WTC11 (cell line): ENCODE measurements at regions not wholly inside any gene's neighbourhood (a gene's known extent, or its start where the extent isn't known, plus 50 kb on each side); places are given as distances from the start of the nearest gene placed in this dataset.

Source experiments
- ATAC-seq: fragments of 200-7000 bp; cut with Tn5 transposase; 2 replicates; pipeline ENCODE4 v1.10.0; 2021; ENCODE audit warnings: mild to moderate bottlenecking, moderate library complexity
- CTCF ChIA-PET: fragments of 300-600 bp; sonication (Branson Sonifier 250); formaldehyde crosslinking; loops from one replicate; lab custom pipeline; 2021; ENCODE audit warnings: antibody characterized with exemption; lab: Charles Lee
- POLR2A ChIA-PET: fragments of 350-600 bp; sonication (Branson Sonifier 250); formaldehyde crosslinking; loops from one replicate; lab custom pipeline; 2021; ENCODE audit warnings: antibody characterized with exemption; lab: Charles Lee
- DNase-seq: peaks from one replicate; pipeline ENCODE4 v3.0.0; 2021; ENCODE audit warnings: low spot score
- H3K27ac Mint-ChIP-seq: 2 replicates; pipeline ENCODE4 v1.8.0; 2021; ENCODE audit warnings: mixed read lengths
- H3K27me3 Mint-ChIP-seq: 2 replicates; pipeline ENCODE4 v1.8.0; 2021; ENCODE audit warnings: low read depth, mild to moderate bottlenecking, moderate library complexity, mixed read lengths
- H3K36me3 Mint-ChIP-seq: 2 replicates; pipeline ENCODE4 v1.8.0; 2021; ENCODE audit warnings: mixed read lengths
- H3K4me1 Mint-ChIP-seq: 2 replicates; pipeline ENCODE4 v1.8.0; 2022; ENCODE audit warnings: mixed read lengths
- H3K4me3 Mint-ChIP-seq: 2 replicates; pipeline ENCODE4 v1.8.0; 2021; ENCODE audit warnings: mild to moderate bottlenecking, moderate library complexity, mixed read lengths
- H3K9me3 Mint-ChIP-seq: 2 replicates; pipeline ENCODE4 v1.8.0; 2021; ENCODE audit warnings: mixed read lengths
- AFF4 ChIP-seq: sonication (generic); formaldehyde crosslinking; IDR thresholded peaks from 2 replicates; pipeline ENCODE4 v1.8.1; 2023; ENCODE audit warnings: mild to moderate bottlenecking, missing genetic modification reagents, borderline replicate concordance
- ATF1 ChIP-seq: sonication (generic); formaldehyde crosslinking; IDR thresholded peaks from 2 replicates; pipeline ENCODE4 v1.8.1; 2023; ENCODE audit warnings: mild to moderate bottlenecking, moderate library complexity, missing genetic modification reagents
- ATF2 ChIP-seq: sonication (generic); formaldehyde crosslinking; IDR thresholded peaks from 2 replicates; pipeline ENCODE4 v1.8.1; 2022; ENCODE audit warnings: low read depth, missing genetic modification reagents, borderline replicate concordance
- ERG ChIP-seq: fragments of 250-450 bp; sonication (Bioruptor Pico); IDR thresholded peaks from 2 replicates; pipeline ENCODE4 v1.8.0; 2021; ENCODE audit warnings: mild to moderate bottlenecking
- FOXJ3 ChIP-seq: sonication (generic); formaldehyde crosslinking; IDR thresholded peaks from 2 replicates; pipeline ENCODE4 v1.9.0; 2021; ENCODE audit warnings: missing genetic modification reagents, mild to moderate bottlenecking, borderline replicate concordance
- GABPB1 ChIP-seq: sonication (generic); formaldehyde crosslinking; IDR thresholded peaks from 2 replicates; pipeline ENCODE4 v1.8.1; 2023; ENCODE audit warnings: mild to moderate bottlenecking, missing genetic modification reagents
- HMGA2 ChIP-seq: fragments of 250-450 bp; sonication (Bioruptor Pico); IDR thresholded peaks from 2 replicates; pipeline ENCODE4 v1.4.0; 2021; ENCODE audit warnings: mild to moderate bottlenecking, moderate library complexity
- KAT7 ChIP-seq: sonication (generic); formaldehyde crosslinking; IDR thresholded peaks from 2 replicates; pipeline ENCODE4 v1.8.1; 2023; ENCODE audit warnings: missing genetic modification reagents, mild to moderate bottlenecking, borderline replicate concordance
- NFATC4 ChIP-seq: fragments of 250-450 bp; sonication (Bioruptor Pico); IDR thresholded peaks from 2 replicates; pipeline ENCODE4 v1.9.0; 2021; ENCODE audit warnings: mild to moderate bottlenecking
- NR3C1 ChIP-seq: sonication (generic); formaldehyde crosslinking; conservative IDR thresholded peaks from 2 replicates; pipeline ENCODE4 v1.8.1; 2023; ENCODE audit warnings: low read depth, mild to moderate bottlenecking, missing genetic modification reagents
- PRRX2 ChIP-seq: fragments of 250-450 bp; sonication (Bioruptor Pico); IDR thresholded peaks from 2 replicates; pipeline ENCODE4 v1.8.0; 2021; ENCODE audit warnings: mild to moderate bottlenecking
- SMAD4 ChIP-seq: sonication (generic); formaldehyde crosslinking; IDR thresholded peaks from 2 replicates; pipeline ENCODE4 v1.8.0; 2022; ENCODE audit warnings: mild to moderate bottlenecking, missing genetic modification reagents
- SOX15 ChIP-seq: fragments of 250-450 bp; sonication (Bioruptor Pico); IDR thresholded peaks from 2 replicates; pipeline ENCODE4 v1.9.0; 2021; ENCODE audit warnings: mild to moderate bottlenecking
- TEAD4 ChIP-seq: sonication (generic); formaldehyde crosslinking; IDR thresholded peaks from 2 replicates; pipeline ENCODE4 v1.8.0; 2022; ENCODE audit warnings: mild to moderate bottlenecking, missing genetic modification reagents
- ZNF232 ChIP-seq: sonication (generic); formaldehyde crosslinking; IDR thresholded peaks from 2 replicates; pipeline ENCODE4 v1.8.0; 2022; ENCODE audit warnings: mild to moderate bottlenecking, missing genetic modification reagents
- TF ChIP-seq, protein P1 (sequence below): sonication (generic); formaldehyde crosslinking; IDR thresholded peaks from 2 replicates; pipeline ENCODE4 v1.8.0; 2022; ENCODE audit warnings: mild to moderate bottlenecking, missing genetic modification reagents
- TF ChIP-seq, protein P2 (sequence below): sonication (generic); formaldehyde crosslinking; IDR thresholded peaks from 2 replicates; pipeline ENCODE4 v1.8.1; 2022; ENCODE audit warnings: missing genetic modification reagents, borderline replicate concordance
- TF ChIP-seq, protein P3 (sequence below): sonication (generic); formaldehyde crosslinking; IDR thresholded peaks from 2 replicates; pipeline ENCODE4 v1.8.0; 2022; ENCODE audit warnings: missing genetic modification reagents
- TF ChIP-seq, protein P4 (sequence below): sonication (generic); formaldehyde crosslinking; IDR thresholded peaks from 2 replicates; pipeline ENCODE4 v1.8.1; 2022; ENCODE audit warnings: mild to moderate bottlenecking, missing genetic modification reagents, moderate library complexity, borderline replicate concordance
- TF ChIP-seq, protein P5 (sequence below): sonication (generic); formaldehyde crosslinking; IDR thresholded peaks from 2 replicates; pipeline ENCODE4 v1.8.0; 2022; ENCODE audit warnings: mild to moderate bottlenecking, missing genetic modification reagents

- no peak for TF ChIP-seq AFF4
- TF ChIP-seq SMAD4 (CRISPR knock-in tag), result no peak
- TF ChIP-seq ZNF232 (CRISPR knock-in tag), result no peak
Observed at GRCh38 chr6:92169506-92169905, 1249.9 kb downstream of the EPHA7 start (continued).

- Mint-ChIP-seq H3K4me1 (peaks cover 16% of the 10 kb centered on the region), H3K27ac (no peak overlapping the region), H3K9me3 (peaks cover 7% of the 10 kb centered on the region), H3K27me3 (no peaks in the 10 kb centered on the region), H3K36me3 (no peaks in the 10 kb centered on the region), H3K4me3 (no peak overlapping the region)
- ChIA-PET POLR2A (no interaction called here), CTCF (no interaction called here)
- ATAC-seq (no peak), DNase-seq (no peak)
- TF ChIP-seq, protein P1, sequence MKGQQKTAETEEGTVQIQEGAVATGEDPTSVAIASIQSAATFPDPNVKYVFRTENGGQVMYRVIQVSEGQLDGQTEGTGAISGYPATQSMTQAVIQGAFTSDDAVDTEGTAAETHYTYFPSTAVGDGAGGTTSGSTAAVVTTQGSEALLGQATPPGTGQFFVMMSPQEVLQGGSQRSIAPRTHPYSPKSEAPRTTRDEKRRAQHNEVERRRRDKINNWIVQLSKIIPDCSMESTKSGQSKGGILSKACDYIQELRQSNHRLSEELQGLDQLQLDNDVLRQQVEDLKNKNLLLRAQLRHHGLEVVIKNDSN (CRISPR knock-in tag), result no peak
- TF ChIP-seq SMAD4 (CRISPR knock-in tag) (no peak), GABPB1 (CRISPR knock-in tag) (no peak), NFATC4 (CRISPR knock-in tag) (no peak), SOX15 (CRISPR knock-in tag) (no peak), PRRX2 (CRISPR knock-in tag) (no peak), ERG (CRISPR knock-in tag) (no peak), ATF1 (CRISPR knock-in tag) (no peak)
- TF ChIP-seq, protein P2, sequence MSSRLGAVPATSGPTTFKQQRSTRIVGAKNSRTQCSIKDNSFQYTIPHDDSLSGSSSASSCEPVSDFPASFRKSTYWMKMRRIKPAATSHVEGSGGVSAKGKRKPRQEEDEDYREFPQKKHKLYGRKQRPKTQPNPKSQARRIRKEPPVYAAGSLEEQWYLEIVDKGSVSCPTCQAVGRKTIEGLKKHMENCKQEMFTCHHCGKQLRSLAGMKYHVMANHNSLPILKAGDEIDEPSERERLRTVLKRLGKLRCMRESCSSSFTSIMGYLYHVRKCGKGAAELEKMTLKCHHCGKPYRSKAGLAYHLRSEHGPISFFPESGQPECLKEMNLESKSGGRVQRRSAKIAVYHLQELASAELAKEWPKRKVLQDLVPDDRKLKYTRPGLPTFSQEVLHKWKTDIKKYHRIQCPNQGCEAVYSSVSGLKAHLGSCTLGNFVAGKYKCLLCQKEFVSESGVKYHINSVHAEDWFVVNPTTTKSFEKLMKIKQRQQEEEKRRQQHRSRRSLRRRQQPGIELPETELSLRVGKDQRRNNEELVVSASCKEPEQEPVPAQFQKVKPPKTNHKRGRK (CRISPR knock-in tag), result no peak
Observed at GRCh38 chr6:92166666-92167065, 1252.7 kb downstream of the EPHA7 start.

DNA sequence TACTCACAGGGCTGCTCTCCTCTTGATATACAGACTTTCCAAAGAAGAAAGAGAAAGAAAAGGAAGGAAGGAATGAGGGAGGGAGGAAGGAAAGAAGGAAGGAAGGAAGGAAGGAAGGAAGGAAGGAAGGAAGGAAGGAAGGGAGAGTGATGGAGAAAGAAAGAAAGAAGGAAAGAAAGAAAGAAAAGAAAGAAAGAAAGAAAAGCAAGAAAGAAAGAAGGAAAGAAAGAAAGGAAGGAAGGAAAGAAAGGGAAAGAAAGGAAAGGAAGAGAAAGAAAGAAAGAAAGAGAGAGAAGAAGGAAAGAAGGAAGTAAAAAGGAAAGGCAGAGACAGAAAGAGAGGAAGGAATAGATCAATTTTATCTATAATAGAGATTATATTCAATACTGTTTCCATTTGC, 1257.4 kb downstream of the EPHA7 start:
- H3K9me3 Mint-ChIP-seq, result peaks cover 7% of the 10 kb centered on the region
- POLR2A ChIA-PET, result no interaction called here
- no peak for DNase-seq
- H3K27me3 Mint-ChIP-seq, result no peaks in the 10 kb centered on the region
- no peak overlapping the region for H3K27ac Mint-ChIP-seq
- ATAC-seq, result no peak
- CTCF ChIA-PET, result no interaction called here
- H3K36me3 Mint-ChIP-seq, result no peaks in the 10 kb centered on the region
- H3K4me1 Mint-ChIP-seq, result no peaks in the 10 kb centered on the region
- no peak overlapping the region for H3K4me3 Mint-ChIP-seq
- TF ChIP-seq, protein P3, sequence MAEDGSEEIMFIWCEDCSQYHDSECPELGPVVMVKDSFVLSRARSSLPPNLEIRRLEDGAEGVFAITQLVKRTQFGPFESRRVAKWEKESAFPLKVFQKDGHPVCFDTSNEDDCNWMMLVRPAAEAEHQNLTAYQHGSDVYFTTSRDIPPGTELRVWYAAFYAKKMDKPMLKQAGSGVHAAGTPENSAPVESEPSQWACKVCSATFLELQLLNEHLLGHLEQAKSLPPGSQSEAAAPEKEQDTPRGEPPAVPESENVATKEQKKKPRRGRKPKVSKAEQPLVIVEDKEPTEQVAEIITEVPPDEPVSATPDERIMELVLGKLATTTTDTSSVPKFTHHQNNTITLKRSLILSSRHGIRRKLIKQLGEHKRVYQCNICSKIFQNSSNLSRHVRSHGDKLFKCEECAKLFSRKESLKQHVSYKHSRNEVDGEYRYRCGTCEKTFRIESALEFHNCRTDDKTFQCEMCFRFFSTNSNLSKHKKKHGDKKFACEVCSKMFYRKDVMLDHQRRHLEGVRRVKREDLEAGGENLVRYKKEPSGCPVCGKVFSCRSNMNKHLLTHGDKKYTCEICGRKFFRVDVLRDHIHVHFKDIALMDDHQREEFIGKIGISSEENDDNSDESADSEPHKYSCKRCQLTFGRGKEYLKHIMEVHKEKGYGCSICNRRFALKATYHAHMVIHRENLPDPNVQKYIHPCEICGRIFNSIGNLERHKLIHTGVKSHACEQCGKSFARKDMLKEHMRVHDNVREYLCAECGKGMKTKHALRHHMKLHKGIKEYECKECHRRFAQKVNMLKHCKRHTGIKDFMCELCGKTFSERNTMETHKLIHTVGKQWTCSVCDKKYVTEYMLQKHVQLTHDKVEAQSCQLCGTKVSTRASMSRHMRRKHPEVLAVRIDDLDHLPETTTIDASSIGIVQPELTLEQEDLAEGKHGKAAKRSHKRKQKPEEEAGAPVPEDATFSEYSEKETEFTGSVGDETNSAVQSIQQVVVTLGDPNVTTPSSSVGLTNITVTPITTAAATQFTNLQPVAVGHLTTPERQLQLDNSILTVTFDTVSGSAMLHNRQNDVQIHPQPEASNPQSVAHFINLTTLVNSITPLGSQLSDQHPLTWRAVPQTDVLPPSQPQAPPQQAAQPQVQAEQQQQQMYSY (CRISPR knock-in tag), result no peak
- no peak for TF ChIP-seq FOXJ3
- TF ChIP-seq, protein P4, sequence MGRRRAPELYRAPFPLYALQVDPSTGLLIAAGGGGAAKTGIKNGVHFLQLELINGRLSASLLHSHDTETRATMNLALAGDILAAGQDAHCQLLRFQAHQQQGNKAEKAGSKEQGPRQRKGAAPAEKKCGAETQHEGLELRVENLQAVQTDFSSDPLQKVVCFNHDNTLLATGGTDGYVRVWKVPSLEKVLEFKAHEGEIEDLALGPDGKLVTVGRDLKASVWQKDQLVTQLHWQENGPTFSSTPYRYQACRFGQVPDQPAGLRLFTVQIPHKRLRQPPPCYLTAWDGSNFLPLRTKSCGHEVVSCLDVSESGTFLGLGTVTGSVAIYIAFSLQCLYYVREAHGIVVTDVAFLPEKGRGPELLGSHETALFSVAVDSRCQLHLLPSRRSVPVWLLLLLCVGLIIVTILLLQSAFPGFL (CRISPR knock-in tag), result no peak
- TF ChIP-seq TEAD4 (CRISPR knock-in tag), result no peak
- no peak for TF ChIP-seq NR3C1 (CRISPR knock-in tag)
- TF ChIP-seq, protein P5, sequence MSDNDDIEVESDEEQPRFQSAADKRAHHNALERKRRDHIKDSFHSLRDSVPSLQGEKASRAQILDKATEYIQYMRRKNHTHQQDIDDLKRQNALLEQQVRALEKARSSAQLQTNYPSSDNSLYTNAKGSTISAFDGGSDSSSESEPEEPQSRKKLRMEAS (CRISPR knock-in tag), result no peak
- TF ChIP-seq KAT7 (CRISPR knock-in tag), result no peak
- TF ChIP-seq HMGA2 (CRISPR knock-in tag), result no peak
- no peak for TF ChIP-seq ATF2 (CRISPR knock-in tag)
